ENCODE measurements at regions not wholly inside any gene's neighbourhood (a gene's known extent, or its start where the extent isn't known, plus 50 kb on each side); places are given as distances from the start of the nearest gene placed in this dataset.

DNA sequence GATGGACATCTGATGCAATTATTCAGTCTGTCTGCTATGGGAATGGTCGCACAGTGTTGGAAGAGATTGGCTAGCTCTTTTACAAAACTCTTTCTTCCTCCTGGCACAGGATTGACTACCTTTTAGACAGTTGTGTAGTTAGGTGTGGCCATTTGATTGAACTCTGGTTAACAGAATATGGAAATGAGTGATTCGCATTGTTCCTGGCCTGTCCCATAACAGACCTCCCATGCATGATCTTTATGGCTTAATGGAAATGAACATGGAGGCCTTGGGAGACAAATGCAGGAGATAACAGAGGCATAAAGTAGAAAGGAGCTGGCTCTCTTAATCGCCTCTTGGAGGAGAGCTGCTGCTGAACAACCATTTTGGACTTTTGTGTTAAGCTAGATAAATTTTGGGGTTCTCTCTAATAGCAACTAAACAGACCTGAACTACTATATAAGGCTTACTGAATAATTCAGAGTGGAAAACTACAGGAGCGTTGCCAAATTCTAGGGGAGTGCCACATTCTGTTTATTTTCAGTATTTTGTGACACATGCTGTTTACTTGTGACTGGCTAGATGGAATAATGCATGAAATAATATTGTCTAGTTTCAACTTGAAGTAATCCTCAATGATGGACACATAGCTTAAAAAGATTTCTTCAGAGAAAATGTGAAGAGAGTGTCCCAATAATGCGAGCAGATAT lies 357.7 kb upstream of the SGO1 start:
- TF ChIP-seq, protein P1, sequence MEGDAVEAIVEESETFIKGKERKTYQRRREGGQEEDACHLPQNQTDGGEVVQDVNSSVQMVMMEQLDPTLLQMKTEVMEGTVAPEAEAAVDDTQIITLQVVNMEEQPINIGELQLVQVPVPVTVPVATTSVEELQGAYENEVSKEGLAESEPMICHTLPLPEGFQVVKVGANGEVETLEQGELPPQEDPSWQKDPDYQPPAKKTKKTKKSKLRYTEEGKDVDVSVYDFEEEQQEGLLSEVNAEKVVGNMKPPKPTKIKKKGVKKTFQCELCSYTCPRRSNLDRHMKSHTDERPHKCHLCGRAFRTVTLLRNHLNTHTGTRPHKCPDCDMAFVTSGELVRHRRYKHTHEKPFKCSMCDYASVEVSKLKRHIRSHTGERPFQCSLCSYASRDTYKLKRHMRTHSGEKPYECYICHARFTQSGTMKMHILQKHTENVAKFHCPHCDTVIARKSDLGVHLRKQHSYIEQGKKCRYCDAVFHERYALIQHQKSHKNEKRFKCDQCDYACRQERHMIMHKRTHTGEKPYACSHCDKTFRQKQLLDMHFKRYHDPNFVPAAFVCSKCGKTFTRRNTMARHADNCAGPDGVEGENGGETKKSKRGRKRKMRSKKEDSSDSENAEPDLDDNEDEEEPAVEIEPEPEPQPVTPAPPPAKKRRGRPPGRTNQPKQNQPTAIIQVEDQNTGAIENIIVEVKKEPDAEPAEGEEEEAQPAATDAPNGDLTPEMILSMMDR (conservative IDR thresholded peaks at IDR 0.05 in 1 of 2, IDR thresholded peaks at IDR 0.05 in 1 of 2; ENCODE audit: extremely low read depth in 1 of 2, insufficient read depth in 1 of 2, low read depth in 1 of 2, low read length in 2 of 2): no peak
- no peak for TF ChIP-seq EZH2 (IDR thresholded peaks at IDR 0.05; ENCODE audit: borderline replicate concordance, low read length)

Data from mammary epithelial cell (primary cell).